NB4 (cell line): ENCODE measurements at regions not wholly inside any gene's neighbourhood (a gene's known extent, or its start where the extent isn't known, plus 50 kb on each side); places are given as distances from the start of the nearest gene placed in this dataset.

Experiments used
- CTCF ChIP-seq: IDR thresholded peaks from one replicate; pipeline ENCODE4 v1.5.1; 2012; ENCODE audit warnings: low read depth, low read length
- MYC ChIP-seq: IDR thresholded peaks from 2 replicates; pipeline ENCODE4 v1.6.1; 2011; ENCODE audit warnings: low read depth, low read length
- POLR2A ChIP-seq: IDR thresholded peaks from 2 replicates; pipeline ENCODE4 v1.6.1; 2011; ENCODE audit warnings: mild to moderate bottlenecking; ENCODE audit not compliant: insufficient read length; ENCODE audit errors: extremely low read depth

- TF ChIP-seq CTCF (no peak), POLR2A (no peak), MYC (no peak)
Measured at GRCh38 chr5:39870137-39870536, 445.4 kb upstream of the DAB2 start.
